ENCODE measurements at regions not wholly inside any gene's neighbourhood (a gene's known extent, or its start where the extent isn't known, plus 50 kb on each side); places are given as distances from the start of the nearest gene placed in this dataset.

DNA sequence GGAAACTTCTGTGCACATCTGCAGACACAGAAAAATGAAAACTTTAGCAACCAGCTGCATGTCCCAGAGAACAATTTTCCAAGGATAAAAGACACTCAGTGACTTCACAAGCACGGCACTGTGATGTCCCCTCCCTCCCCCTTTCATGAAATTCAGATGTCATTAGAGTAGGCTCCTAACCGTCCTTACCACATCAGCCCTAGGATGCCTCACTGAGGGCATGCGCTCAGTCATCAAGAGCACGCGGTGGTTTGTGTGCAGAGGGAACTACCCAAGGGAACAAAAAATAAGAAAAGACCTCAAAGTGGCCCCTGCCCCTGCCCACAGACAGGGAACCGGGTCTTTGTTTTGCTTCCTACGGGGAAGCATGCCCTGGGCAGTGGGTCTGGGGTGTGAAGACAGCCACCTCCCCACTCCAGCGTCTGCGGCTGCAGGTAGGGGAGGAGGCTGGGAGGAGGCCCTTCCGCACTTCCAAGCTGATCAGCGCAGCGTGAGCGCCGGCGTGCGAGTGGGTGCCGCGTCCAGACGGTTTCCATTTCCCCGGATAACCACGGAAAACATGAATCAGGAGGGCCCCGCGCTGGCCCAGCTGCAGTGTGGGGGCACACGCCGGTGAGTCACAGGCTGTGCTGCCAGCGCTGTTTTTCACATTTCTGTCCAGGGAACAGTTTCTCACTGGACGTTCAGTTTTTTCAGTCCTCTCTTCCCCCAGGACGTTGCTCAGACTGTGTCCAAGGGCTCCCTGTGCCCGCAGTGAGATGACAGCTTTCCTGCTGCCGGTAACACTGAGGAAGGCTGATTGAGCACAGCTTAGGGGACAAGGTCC is 70.6 kb downstream of the COPS8 start:
- dilution Hi-C loops (cut with MboI; ENCODE audit: extremely low pct_ligation_motif_present, low sequenced_read_pairs), result no loop called here
- H3K79me2 ChIP-seq (ENCODE audit: control insufficient read depth, insufficient read depth, low read length), result no peaks in the 10 kb centered on the region
- H3K27me3 ChIP-seq (ENCODE audit: control insufficient read depth in 2 of 2, insufficient read depth in 2 of 2, low read length in 2 of 2), result no peaks in the 10 kb centered on the region
- peak overlapping the region; percentile 13 for H2AFZ ChIP-seq (ENCODE audit: low read depth, low read length)
- FAIRE-seq, result peak; percentile 52
- H3K9ac ChIP-seq (replicated peaks; ENCODE audit: extremely low read depth, insufficient read depth, low read length), result peak overlapping the region; percentile 17
- intact Hi-C loops (cut with micrococcal nuclease), result loop anchor here (2.0 kb wide), 1 partner anchor 135 kb away; no protein-coding TSS in a partner anchor
- H3K4me2 ChIP-seq (ENCODE audit: insufficient read depth, low read length), result peak overlapping the region; percentile 30
- TF ChIP-seq, protein P1, sequence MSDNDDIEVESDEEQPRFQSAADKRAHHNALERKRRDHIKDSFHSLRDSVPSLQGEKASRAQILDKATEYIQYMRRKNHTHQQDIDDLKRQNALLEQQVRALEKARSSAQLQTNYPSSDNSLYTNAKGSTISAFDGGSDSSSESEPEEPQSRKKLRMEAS (IDR thresholded peaks at IDR 0.05; ENCODE audit: insufficient read depth, insufficient read length), result no peak
- no peak for TF ChIP-seq EZH2 (IDR thresholded peaks at IDR 0.05; ENCODE audit: borderline replicate concordance, low read depth, low read length, severe bottlenecking)
- TF ChIP-seq POLR2A (IDR thresholded peaks at IDR 0.05; ENCODE audit: low read depth, low read length), result no peak
- TF ChIP-seq FOS (IDR thresholded peaks at IDR 0.05; ENCODE audit: borderline replicate concordance, insufficient read depth, low read length), result peak; percentile 59
- TF ChIP-seq MYC (IDR thresholded peaks at IDR 0.05; ENCODE audit: low read depth, low read length), result no peak
- no peak for TF ChIP-seq GATA2 (IDR thresholded peaks at IDR 0.05; ENCODE audit: insufficient read depth, insufficient read length, low read depth, low read length)
- peak; percentile 28 for TF ChIP-seq POLR2AphosphoS5 (IDR thresholded peaks at IDR 0.05; ENCODE audit: insufficient read depth, low read depth, low read length)
- TF ChIP-seq JUN (IDR thresholded peaks at IDR 0.05; ENCODE audit: borderline replicate concordance, insufficient read depth, insufficient read length, low read depth), result peak; percentile 25
- TF ChIP-seq, protein P2, sequence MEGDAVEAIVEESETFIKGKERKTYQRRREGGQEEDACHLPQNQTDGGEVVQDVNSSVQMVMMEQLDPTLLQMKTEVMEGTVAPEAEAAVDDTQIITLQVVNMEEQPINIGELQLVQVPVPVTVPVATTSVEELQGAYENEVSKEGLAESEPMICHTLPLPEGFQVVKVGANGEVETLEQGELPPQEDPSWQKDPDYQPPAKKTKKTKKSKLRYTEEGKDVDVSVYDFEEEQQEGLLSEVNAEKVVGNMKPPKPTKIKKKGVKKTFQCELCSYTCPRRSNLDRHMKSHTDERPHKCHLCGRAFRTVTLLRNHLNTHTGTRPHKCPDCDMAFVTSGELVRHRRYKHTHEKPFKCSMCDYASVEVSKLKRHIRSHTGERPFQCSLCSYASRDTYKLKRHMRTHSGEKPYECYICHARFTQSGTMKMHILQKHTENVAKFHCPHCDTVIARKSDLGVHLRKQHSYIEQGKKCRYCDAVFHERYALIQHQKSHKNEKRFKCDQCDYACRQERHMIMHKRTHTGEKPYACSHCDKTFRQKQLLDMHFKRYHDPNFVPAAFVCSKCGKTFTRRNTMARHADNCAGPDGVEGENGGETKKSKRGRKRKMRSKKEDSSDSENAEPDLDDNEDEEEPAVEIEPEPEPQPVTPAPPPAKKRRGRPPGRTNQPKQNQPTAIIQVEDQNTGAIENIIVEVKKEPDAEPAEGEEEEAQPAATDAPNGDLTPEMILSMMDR (IDR thresholded peaks at IDR 0.05; ENCODE audit: extremely low read depth in 1 of 2, insufficient read depth in 1 of 2, low read depth in 1 of 2, low read length in 2 of 2), result no peak
- peak overlapping the region; percentile 4 for H3K27ac ChIP-seq (ENCODE audit: insufficient read depth, low read depth, low read length)
- DNase-seq (ENCODE audit: low read depth, low spot score), result peak; percentile 69
- POLR2A ChIA-PET, result interaction anchor here (0.7 kb wide), 1 partner anchor 16 kb away, joined by 3 read pairs; no protein-coding TSS in a partner anchor
- H3K36me3 ChIP-seq (ENCODE audit: control insufficient read depth in 2 of 2, extremely low read depth in 1 of 2, insufficient read depth in 2 of 2, low read length in 2 of 2), result no peaks in the 10 kb centered on the region
- H3K4me3 ChIP-seq (replicated peaks in 1 of 3; ENCODE audit: insufficient read depth in 1 of 3, low read depth in 1 of 3, low read length in 3 of 3), result no peak overlapping the region
- CTCF ChIA-PET, result interaction anchor here (0.9 to 4.1 kb wide), 6 partner anchors 9 to 416 kb away, joined by 3 to 53 read pairs (median 4); no protein-coding TSS in a partner anchor
- H3K9me3 ChIP-seq (replicated peaks; ENCODE audit: control insufficient read depth, insufficient read depth, low read length), result no peaks in the 10 kb centered on the region
- H4K20me1 ChIP-seq (replicated peaks; ENCODE audit: control insufficient read depth, extremely low read depth, insufficient read depth, low read length), result no peaks in the 10 kb centered on the region
- no peaks in the 10 kb centered on the region for H3K9me1 ChIP-seq (replicated peaks; ENCODE audit: control insufficient read depth, extremely low read depth, insufficient read depth, low read length)
- BruUV-seq (replicated peaks), result no TSS peak
- peaks cover 12% of the 10 kb centered on the region for H3K4me1 ChIP-seq (ENCODE audit: control insufficient read depth, extremely low read depth, insufficient read depth, low read length)
